GM12878 (cell line): ENCODE measurements at regions not wholly inside any gene's neighbourhood (a gene's known extent, or its start where the extent isn't known, plus 50 kb on each side); places are given as distances from the start of the nearest gene placed in this dataset.

Experiments used
- ATAC-seq: fragments of 200-7000 bp; cut with Tn5 transposase; 3 replicates; pipeline ENCODE4 v1.9.1; 2020; ENCODE audit warnings: mild to moderate bottlenecking, moderate library complexity
- BruUV-seq: library from RNA; stranded (reverse); fragments of 400-500 nt; replicated peaks from 2 replicates; lab custom pipeline; 2021; lab: Mats Ljungman, UMichigan
- CTCF ChIA-PET: fragments of 300-600 bp; sonication (Branson Sonifier 250); formaldehyde crosslinking; extraction: SDS; loops from one replicate; lab custom pipeline; 2021; ENCODE audit warnings: inconsistent platforms; lab: Yijun Ruan, JAX
- POLR2A ChIA-PET: fragments of 350-600 bp; formaldehyde crosslinking; extraction: SDS; loops from one replicate; lab custom pipeline; 2021; ENCODE audit warnings: inconsistent platforms; lab: Charles Lee
- RAD21 ChIA-PET: fragments of 300-600 bp; sonication (Branson Sonifier 250); formaldehyde crosslinking; loops from one replicate; lab custom pipeline; 2023; ENCODE audit warnings: antibody characterized with exemption; ENCODE audit not compliant: unreplicated experiment; lab: Charles Lee
- SMC1A ChIA-PET: fragments of 300-600 bp; sonication (Branson Sonifier 250); formaldehyde crosslinking; loops from one replicate; lab custom pipeline; 2023; ENCODE audit not compliant: unreplicated experiment, uncharacterized antibody; lab: Charles Lee
- DNase-seq: peaks from one replicate; pipeline ENCODE4 v3.0.0-alpha.2; 2011; ENCODE audit warnings: low read depth, low spot score
- FAIRE-seq: peaks from 3 replicates; lab custom pipeline; 2011; peaks lifted over from hg19 to GRCh38; lab: Jason Lieb, UNC
- H2AFZ ChIP-seq: 2 replicates; pipeline ENCODE4 v1.6.0; 2011; ENCODE audit warnings: low read depth, low read length, control low read depth; ENCODE audit not compliant: control insufficient read depth
- H3K27ac ChIP-seq: 2 replicates; pipeline ENCODE4 v1.5.1; 2011; ENCODE audit warnings: control low read depth; ENCODE audit not compliant: control insufficient read depth, insufficient read depth
- H3K27me3 ChIP-seq, 2 experiments: replicated peaks in 1 of 2; 2 replicates each; pipeline versions ENCODE4 v1.6.0 to v1.6.1; 2011; ENCODE audit warnings: low read length in 1 of 2; ENCODE audit not compliant: control insufficient read depth in 2 of 2, insufficient read depth in 2 of 2
- H3K36me3 ChIP-seq, 2 experiments: 2 replicates each; pipeline ENCODE4 v1.5.1; 2011; ENCODE audit warnings: low read length in 1 of 2; ENCODE audit not compliant: control insufficient read depth in 2 of 2, insufficient read depth in 2 of 2
- H3K4me1 ChIP-seq: 2 replicates; pipeline ENCODE4 v1.6.1; 2011; ENCODE audit warnings: mild to moderate bottlenecking, low read length, moderate library complexity, mixed read lengths; ENCODE audit not compliant: control insufficient read depth, insufficient read depth
- H3K4me2 ChIP-seq: 2 replicates; pipeline ENCODE4 v1.6.0; 2011; ENCODE audit warnings: control low read depth; ENCODE audit not compliant: control insufficient read depth, insufficient read depth
- H3K4me3 ChIP-seq: fragments of 200-600 bp; sonication (generic); 2 replicates; pipeline ENCODE4 v1.5.1; 2016
- H3K79me2 ChIP-seq: 2 replicates; pipeline ENCODE4 v1.6.0; 2011; ENCODE audit warnings: low read length; ENCODE audit not compliant: control insufficient read depth, insufficient read depth
- H3K9ac ChIP-seq: 2 replicates; pipeline ENCODE4 v1.8.0; 2011; ENCODE audit warnings: low read length, control low read depth, mixed read lengths; ENCODE audit not compliant: control insufficient read depth, insufficient read depth
- H3K9me3 ChIP-seq: replicated peaks from 3 replicates; pipeline ENCODE4 v1.5.1; 2011; ENCODE audit warnings: mild to moderate bottlenecking, low read length; ENCODE audit not compliant: control insufficient read depth, insufficient read depth
- H4K20me1 ChIP-seq: 2 replicates; pipeline ENCODE4 v1.6.0; 2011; ENCODE audit not compliant: control insufficient read depth, insufficient read depth
- BCL11A ChIP-seq: IDR thresholded peaks from 2 replicates; pipeline ENCODE4 v1.6.1; 2011; ENCODE audit warnings: low read depth, low read length
- IKZF2 ChIP-seq, 2 experiments: fragments of 450-650 bp; IDR thresholded peaks; 2 replicates each; pipeline ENCODE4 v1.6.1; 2017; ENCODE audit warnings: mild to moderate bottlenecking in 2 of 2, moderate library complexity in 2 of 2
- KDM1A ChIP-seq: fragments of 200-600 bp; sonication (generic); IDR thresholded peaks from 2 replicates; pipeline ENCODE4 v1.6.1; 2016; ENCODE audit warnings: borderline replicate concordance
- MXI1 ChIP-seq: fragments of 150-350 bp; IDR thresholded peaks from 2 replicates; pipeline ENCODE4 v1.6.1; 2011; ENCODE audit warnings: low read depth, mild to moderate bottlenecking, inconsistent platforms, low read length, improper control_type of control experiment
- NR2C1 ChIP-seq: fragments of 450-650 bp; IDR thresholded peaks from 2 replicates; pipeline ENCODE4 v1.6.1; 2017; ENCODE audit warnings: antibody characterized with exemption, mild to moderate bottlenecking, moderate library complexity
- REST ChIP-seq: IDR thresholded peaks from 2 replicates; pipeline ENCODE4 v1.6.1; 2012; ENCODE audit warnings: mild to moderate bottlenecking, low read depth, low read length
- SUPT20H ChIP-seq: IDR thresholded peaks from 2 replicates; pipeline ENCODE4 v1.6.1; 2011; ENCODE audit warnings: low read depth, mild to moderate bottlenecking, low read length, moderate library complexity, borderline replicate concordance; ENCODE audit not compliant: control insufficient read depth
- TCF12 ChIP-seq: IDR thresholded peaks from 2 replicates; pipeline ENCODE4 v1.6.1; 2011; ENCODE audit warnings: low read depth, mild to moderate bottlenecking, low read length
- TCF3 ChIP-seq: IDR thresholded peaks from 2 replicates; pipeline ENCODE4 v1.6.1; 2012; ENCODE audit warnings: low read depth, mild to moderate bottlenecking, low read length, borderline replicate concordance; ENCODE audit not compliant: insufficient read depth
- YY1 ChIP-seq: IDR thresholded peaks from 2 replicates; pipeline ENCODE4 v1.6.1; 2011; ENCODE audit warnings: low read depth, mild to moderate bottlenecking, low read length
- ZBTB40 ChIP-seq: fragments of 450-650 bp; IDR thresholded peaks from 2 replicates; pipeline ENCODE4 v1.6.1; 2016; ENCODE audit warnings: mild to moderate bottlenecking, moderate library complexity, borderline replicate concordance
- ZNF207 ChIP-seq: fragments of 450-650 bp; IDR thresholded peaks from 2 replicates; pipeline ENCODE4 v1.6.1; 2014; ENCODE audit warnings: antibody characterized with exemption, mild to moderate bottlenecking, borderline replicate concordance
- ZNF217 ChIP-seq: fragments of 450-650 bp; IDR thresholded peaks from 2 replicates; pipeline ENCODE4 v1.6.1; 2017; ENCODE audit warnings: antibody characterized with exemption, mild to moderate bottlenecking
- WGBS: methylation state at CpG from one replicate; pipeline ENCODE4 v1.1.6; 2016; ENCODE audit warnings: low lambda C conversion rate; ENCODE audit not compliant: insufficient replicate concordance, insufficient coverage; ENCODE audit errors: missing lambda C conversion rate; 5-methylcytosine and 5-hydroxymethylcytosine counted together
- in situ Hi-C: fragments of 300-500 bp; cut with MboI; formaldehyde crosslinking; loops from 9 replicates; pipeline ENCODE4 v1.14.3; 2018; ENCODE audit warnings: mixed read lengths
- intact Hi-C: fragments of 100-400 bp; cut with micrococcal nuclease; formaldehyde crosslinking; loops from one replicate; pipeline ENCODE4 v1.14.2; 2022; ENCODE audit not compliant: unreplicated experiment

DNA sequence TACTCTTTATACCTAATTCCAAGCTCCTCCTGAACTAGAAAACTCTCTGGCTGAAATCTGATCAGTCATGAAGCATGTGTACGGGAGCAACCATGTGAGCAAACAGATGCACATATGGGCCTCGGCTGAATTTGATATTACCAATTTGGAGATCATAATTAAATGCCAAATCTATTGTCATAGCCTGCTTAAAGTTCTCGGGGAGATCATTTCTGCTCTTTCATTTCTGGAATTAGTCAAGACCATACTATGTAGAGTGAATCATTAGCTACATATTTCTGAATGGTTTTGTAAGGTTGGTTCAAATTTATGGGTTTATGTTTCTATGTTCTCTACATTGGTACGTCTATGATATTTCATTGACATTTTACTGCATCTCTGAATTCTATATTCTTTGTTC, 205.5 kb downstream of the UBE2E3 start (continued):
- no peak for TF ChIP-seq REST
- TF ChIP-seq IKZF2 (IDR thresholded peaks at IDR 0.05): no peak
- TF ChIP-seq KDM1A: no peak
- no peak for TF ChIP-seq TCF12
- no peak for TF ChIP-seq YY1
- no peak for TF ChIP-seq NR2C1
- TF ChIP-seq, all 136 proteins: peak for 0

DNA sequence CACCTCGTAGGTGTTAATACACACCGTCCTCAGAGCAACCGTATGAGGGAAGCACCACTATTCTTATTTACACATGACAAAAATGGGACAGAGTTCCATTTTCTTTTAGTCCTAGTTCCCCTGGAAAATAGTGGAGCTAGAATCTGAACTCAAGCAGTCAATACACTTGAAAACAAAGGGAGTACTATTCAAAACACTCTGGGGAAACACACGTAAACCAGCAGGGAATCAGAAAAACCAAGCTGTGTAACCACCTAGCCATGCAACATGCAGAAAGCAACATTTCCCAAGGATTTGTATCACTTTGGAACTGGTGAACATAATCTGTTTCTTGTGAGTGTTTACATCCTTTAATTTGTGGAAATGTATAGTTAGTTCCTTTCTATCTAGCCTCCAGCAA, 208.2 kb downstream of the UBE2E3 start:
- Histone ChIP-seq H3K9ac (no peak overlapping the region), H3K79me2 (no peaks in the 10 kb centered on the region), H3K27me3 (no peaks in the 10 kb centered on the region), H3K4me3 (no peak overlapping the region), H3K4me1 (peaks cover 10% of the 10 kb centered on the region; the same call in 1 of the 2 replicates), H3K36me3 (no peaks in the 10 kb centered on the region), H3K27ac (no peak overlapping the region), H3K9me3 (no peaks in the 10 kb centered on the region), H4K20me1 (no peaks in the 10 kb centered on the region), H2AFZ (no peak overlapping the region), H3K4me2 (no peak overlapping the region)
- in situ Hi-C loops (no loop called here), intact Hi-C loops (no loop called here)
- ChIA-PET RAD21 (no interaction called here), POLR2A (no interaction called here), SMC1A (no interaction called here), CTCF (no interaction called here)
- WGBS: 95% methylated on average over 4 of the region's 4 CpGs
- no TSS peak for BruUV-seq
- no peak for ATAC-seq
- DNase-seq: no peak
- no peak for FAIRE-seq
- no peak for TF ChIP-seq ZNF207
- no peak for TF ChIP-seq IKZF2 (IDR thresholded peaks at IDR 0.05)
- no peak for TF ChIP-seq TCF3
- no peak for TF ChIP-seq ZBTB40
- no peak for TF ChIP-seq MXI1
- no peak for TF ChIP-seq REST
- TF ChIP-seq SUPT20H: no peak
- TF ChIP-seq ZNF217: no peak
- TF ChIP-seq BCL11A: no peak
